ENCODE measurements at regions not wholly inside any gene's neighbourhood (a gene's known extent, or its start where the extent isn't known, plus 50 kb on each side); places are given as distances from the start of the nearest gene placed in this dataset.
"Not testable (repeated sequence)": the region's sequence is repeated elsewhere in the genome, so short reads cannot be mapped to it uniquely, and the experiment has no call there.

DNA sequence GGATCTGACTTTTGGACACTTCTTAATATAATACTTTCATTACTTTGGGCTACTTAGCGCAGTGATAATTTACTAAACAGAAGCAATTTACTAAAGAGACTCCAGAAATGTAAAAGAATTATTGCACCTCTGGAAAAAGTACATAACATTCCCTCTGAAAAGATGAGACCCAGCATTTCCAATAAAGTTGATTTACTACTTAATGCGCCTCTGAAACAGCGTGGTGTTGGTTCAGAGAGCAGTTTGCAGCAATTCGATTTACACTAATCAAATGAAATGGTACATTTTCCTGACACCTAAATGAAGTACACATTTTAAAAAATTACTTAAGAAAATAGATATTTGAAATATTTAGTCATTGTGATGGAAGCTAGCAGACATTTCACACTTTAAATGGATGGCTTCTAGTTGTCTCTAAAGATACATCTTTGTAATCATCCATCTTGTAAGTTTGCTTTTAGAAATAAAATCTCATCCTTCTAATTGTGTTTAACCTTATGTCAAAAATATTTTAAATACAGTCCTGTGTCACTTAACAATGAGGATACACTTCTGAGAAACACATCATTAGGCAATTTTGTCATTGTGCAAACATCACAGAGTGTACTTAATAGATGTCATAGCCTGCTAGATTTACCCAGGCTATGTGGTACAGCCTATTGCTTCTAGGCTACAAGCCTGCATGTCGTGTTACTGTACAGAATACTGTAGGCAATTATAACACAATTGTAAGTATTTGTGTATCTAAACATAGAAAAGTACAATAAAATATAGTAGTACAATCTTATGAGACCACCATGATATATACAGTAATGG, 284.6 kb upstream of the UBE2E3 start:
- DNase-seq (ENCODE audit: low spot score), result no peak

DNA sequence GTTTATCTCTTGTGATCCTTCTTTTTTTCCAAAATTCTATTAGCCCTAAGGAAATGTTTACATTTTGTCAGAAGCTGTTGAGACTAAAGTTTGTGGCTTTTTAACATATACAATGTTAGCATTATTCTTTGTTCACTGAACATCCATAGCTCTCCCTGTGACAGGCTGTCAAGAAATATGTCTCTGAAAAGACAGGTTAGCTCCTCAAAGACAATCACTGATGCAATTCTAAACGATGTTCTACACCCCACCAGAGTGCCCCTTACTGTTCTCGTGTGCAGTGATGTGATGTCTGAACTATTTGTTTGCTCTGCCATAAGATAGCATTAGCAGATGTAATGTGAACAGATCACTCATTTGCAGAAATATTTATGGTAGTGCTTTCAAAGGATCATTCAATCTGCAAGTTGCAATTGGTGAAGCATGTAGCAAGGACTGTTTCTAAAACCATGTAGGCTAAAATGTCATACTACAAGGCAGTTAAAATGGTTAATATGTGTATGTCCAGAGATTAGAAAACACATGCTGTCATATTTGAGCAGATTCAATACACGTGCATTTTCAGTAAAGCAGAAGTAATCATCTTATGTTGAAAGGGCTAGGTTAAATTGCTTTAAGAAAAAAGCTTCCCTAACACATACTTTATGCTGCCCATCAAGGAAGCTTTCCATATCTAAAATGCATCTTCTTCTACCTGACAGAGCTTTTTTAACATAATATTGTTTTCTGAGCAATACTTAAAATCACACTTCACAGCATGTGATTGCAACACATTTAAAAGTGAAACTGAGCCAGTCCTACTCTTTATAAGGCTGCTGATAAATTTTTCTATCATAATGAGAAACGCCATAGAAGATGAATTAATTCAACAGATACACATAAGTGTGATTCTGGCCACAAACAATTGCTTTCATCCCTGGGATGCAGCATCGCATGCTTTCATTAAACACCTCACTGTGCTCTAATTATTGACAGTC, 285.7 kb upstream of the UBE2E3 start:
- no peak for DNase-seq (ENCODE audit: low spot score)

DNA sequence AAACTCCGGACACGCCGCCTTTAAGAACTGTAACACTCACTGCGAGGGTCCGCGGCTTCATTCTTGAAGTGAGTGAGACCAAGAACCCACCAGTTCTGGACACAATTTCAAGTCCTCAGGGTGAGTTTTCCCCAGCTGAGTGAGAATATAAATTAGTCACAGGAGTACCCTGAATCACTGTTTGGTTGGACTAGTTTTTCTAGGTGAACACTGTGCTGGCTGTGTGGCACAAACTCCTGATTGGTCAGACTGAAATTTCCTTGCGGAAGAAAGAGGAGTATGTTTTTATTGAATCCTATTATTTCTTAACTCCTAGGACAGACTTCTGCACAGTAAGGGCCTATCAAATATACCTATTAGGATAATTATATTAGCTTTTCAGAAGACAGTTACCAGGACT, 288.1 kb upstream of the UBE2E3 start:
- DNase-seq (ENCODE audit: low spot score), result no peak

DNA sequence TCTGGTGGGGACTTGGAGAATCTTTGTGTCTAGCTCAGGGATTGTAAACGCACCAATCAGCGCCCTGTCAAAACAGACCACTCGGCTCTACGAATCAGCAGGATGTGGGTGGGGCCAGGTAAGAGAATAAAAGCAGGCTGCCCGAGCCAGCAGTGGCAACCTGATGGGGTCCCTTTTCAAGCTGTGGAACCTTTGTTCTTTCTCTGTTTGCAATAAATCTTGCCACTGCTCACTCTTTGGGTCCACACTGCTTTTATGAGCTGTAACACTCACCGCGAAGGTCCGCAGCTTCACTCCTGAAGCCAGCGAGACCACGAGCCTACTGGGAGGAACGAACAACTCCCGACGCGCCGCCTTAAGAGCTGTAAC, 288.6 kb upstream of the UBE2E3 start:
- DNase-seq (ENCODE audit: low spot score), result not testable (repeated sequence)

DNA sequence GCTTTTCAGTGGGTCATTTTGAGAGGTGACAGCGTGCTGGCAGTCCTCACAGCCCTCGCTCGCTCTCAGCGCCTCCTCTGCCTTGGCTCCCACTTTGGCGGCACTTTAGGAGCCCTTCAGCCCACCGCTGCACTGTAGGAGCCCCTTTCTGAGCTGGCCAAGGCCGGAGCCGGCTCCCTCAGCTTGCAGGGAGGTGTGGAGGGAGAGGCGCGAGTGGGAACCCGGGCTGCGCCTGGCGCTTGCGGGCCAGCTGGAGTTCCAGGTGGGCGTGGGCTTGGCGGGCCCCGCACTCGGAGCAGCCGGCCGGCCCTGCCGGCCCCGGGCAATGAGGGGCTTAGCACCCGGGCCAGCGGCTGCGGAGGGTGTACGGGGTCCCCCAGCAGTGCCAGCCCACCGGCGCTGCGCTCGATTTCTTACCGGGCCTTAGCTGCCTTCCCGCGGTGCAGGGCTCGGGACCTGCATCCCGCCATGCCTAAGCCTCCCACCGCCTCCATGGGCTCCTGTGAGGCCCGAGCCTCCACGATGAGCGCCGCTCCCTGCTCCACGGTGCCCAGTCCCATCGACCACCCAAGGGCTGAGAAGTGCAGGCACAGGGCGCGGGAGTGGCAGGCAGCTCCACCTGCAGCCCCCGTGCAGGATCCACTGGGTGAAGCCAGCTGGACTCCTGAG, 289.1 kb upstream of the UBE2E3 start:
- not testable (repeated sequence) for DNase-seq (ENCODE audit: low spot score)

DNA sequence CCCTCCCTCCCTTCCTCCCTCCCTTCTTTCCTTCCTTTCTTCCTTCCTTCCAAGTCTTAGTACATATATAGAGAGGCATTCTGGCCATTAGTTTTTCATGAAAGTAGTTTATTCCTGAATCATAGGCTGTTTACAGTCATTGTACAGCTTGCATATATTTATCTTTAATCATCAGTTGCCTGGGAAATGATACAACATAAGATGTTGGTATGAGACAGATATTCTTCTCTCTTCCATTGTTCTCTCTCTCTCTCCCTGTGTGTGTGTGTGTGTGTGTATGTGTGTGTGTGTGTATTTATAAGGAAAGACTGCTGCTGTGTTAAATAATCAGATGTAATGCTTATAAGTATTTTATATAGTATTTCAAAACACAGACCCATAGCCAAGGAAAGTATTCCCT, 289.8 kb upstream of the UBE2E3 start:
- no peak for DNase-seq (ENCODE audit: low spot score)

DNA sequence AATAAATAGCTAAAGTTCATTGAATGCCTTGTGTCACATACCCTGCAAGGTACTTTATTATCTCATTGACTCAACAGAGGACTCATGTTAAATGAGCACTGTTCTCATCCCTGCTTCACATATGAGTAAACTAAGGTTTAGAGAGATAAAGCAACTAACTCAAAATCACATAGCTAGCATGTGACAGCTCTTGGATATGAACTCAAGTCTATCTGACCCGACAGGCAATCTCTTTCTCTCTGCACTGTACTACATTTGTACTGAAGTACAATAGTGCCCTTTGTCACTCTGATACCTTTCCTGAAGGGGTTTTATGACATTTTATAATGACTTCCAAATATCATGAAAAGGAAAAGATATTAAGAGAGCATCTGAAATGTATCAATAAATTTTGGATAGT, 297.5 kb upstream of the UBE2E3 start:
- no peak for DNase-seq (ENCODE audit: low spot score)

DNA sequence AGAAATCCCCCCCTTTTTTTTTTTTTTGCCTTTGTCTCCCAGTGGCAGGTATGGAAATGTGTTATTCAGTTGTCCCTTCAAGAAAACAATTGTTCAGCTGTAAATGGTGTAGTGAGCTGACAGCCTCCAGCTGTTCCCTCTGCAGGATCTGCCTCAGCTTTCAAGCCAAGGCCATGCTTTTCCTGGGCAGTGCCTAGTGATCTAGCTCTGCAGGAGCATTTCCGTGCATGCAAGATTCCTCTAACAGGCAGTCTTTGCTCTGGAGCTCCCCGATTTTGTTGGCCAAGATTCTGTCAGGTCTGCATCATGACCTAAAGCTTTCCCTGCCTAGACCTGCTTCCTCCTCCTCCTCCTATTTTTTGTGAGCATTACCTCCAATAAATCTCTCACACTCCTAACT, 300.7 kb upstream of the UBE2E3 start:
- DNase-seq (ENCODE audit: low spot score), result no peak

DNA sequence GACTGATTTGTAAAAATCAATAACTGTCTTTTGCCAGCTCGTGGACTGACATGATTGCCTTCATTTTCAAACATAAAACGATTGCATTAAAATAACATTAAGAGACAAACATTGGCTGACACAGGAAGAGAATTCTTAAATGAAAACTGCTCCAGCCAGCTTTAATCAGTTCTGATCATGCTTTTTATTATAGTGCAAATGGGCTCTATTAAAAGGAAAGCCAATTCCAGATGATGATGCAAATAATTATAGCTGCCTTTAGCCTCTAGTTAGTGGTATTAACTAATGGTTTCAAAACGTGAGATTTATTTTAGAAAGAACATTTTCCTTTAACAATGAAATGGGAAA, 301.8 kb upstream of the UBE2E3 start:
- no peak for DNase-seq (ENCODE audit: low spot score)

DNA sequence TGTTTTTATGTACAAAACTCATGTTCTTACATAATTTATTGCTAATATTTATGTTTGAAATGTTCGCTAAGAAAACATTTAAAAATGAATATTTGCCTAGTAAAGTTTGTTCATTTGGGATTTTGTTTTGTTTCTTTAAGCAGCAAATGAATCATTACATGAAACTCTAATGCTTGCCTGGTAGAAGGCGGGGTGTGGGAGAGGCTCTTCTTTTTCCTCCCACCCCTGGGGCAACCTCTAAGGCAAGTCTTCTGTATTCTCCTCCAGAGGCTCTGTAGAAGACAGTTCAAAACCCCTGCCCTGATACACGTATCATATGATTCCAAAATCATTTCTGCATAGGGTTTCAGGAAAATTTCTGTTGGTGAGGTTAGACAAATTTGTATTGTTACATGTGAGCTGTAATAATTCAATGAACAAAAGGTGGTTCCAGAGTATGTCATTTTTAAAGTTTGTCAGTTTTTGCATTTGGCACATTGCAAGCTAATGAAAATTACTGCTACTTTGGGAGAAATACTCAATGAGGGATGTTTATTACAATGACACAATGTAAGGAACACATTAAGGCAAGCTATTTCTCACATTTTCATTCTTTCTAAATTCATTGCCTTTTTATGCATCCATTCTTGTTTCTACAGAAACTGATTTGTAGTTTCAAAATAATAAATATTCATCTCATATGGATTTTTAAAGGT, 302.3 kb upstream of the UBE2E3 start:
- DNase-seq (ENCODE audit: low spot score), result no peak

DNA sequence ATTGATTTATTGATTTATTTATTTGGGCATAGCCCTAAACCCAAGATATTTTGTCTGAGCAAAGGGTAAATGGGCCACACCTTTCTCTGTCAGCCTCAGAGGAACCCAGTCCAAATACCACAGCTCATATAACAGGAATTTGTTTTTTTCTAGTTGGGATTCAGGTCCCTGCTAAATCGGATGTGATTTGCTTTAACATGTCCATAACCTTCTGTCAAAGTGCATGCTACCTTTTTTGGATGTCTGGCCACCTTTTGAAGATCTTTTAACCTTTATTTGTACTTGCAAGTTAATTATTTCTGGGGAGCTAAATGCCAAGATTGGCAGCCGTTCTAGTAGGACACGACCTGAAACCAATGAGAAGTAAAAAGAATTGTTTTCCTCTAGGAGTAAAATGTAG, 303.2 kb upstream of the UBE2E3 start:
- no peak for DNase-seq (ENCODE audit: low spot score)

DNA sequence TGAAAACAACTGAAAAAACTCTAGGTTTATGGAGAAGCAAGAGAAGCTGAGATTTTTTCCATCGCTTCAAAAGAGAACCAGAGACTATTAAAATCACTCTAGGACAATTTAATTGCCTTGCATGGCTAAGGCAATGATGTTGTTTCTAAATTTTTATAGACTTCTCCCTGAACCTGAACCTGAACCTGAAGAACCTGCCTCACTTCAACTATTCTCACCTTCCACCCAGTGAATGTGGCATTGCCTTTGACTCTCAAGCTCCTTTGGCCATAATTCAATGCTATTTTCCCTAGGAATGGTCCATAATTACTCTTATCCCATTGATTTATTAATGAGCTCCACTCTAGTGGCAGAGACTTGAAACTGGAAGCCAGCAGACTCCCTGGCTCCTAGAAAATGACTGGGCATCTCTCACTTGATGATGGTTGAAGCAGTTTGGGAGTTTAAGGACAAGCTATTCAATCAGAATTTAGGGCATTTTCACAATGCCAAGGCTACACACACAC, 303.8 kb upstream of the UBE2E3 start:
- no peak for DNase-seq (ENCODE audit: low spot score)

DNA sequence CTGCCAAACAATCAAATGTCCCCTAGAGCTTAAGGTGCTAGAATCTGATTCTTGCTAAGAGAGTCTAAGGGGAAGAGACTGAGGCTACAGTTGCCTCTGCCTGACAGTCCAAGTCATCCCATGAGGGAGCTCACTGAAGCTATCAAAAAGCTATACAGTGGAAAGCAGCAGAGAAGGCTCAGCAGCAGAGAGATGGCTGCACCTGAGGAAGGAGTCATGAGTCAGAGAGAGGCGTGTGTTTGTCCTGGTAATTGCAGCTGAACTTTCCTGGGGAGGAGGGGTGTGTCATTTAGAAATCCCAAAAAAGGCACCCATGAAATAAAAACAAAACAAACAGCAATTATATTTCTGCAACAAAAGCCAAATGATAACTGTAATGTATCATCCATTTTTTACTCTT, 305.2 kb upstream of the UBE2E3 start:
- DNase-seq (ENCODE audit: low spot score), result no peak

DNA sequence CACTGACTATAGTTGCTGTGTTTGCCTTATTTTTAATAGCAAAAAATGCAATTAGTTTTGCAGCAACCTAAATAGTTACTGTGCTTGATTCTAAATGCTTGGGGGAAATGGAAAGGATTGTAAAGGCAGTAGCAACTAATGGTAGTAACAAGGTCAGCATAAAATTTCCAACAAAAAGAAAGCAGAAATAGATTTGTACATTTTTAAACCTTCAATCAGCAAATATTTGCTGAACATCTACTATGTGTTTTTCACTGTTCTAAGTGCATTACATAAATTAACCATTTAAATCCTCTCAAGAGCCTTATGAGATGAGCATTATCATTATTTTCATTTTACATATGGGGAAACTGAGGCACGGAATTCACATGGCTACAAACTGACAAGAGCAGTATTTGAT, 308.0 kb upstream of the UBE2E3 start:
- DNase-seq (ENCODE audit: low spot score), result no peak

DNA sequence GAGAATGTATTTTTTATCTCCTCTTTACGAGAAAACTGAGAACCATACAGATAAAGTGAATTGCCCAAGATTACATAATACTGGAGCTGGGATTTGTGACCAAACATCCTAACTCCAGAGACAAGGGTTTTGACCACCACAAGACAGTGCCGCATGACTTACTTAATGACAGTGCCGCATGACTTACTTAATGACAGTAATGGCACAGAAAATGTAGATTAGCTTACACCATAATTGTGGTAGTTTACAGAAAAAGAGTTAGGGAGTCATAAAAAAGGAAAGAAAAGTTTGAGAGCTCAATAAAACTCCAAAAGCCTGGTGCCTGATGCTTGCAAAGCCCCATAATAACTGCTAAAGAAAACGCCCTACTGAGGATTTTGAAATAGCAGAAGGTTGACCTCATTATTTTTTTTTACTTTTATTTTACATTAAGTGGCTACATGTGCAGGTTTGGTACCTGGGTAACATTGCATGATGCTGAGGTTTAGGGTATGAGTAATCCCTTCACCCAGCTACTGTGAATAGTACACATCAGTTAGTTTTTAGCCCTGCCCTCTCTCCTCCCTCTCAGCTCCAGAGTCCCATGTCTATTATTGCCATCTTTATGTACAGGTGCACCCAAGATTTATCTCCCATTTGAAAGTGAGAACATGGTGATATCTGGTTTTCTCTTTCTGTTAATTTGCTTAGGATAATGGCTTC, 310.0 kb upstream of the UBE2E3 start:
- no peak for DNase-seq (ENCODE audit: low spot score)

DNA sequence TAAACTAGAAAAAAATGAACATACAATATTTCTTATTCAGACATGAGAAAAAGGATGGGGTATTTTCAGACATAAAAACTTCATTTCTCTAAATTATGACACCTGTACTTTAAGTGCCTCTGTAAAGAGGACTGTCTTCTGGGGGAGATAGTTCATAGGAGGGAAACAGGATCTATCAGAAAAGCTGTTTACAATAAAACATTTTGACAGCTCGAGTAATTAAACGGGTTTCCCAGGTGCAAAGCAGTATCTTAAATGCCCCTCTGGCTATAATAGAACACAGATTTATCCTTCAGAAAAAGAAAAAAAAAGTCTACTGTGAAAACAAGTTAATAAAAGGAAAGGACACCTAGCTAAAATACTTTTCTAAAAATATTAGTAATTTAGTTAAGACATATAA, 311.4 kb upstream of the UBE2E3 start:
- no peak for DNase-seq (ENCODE audit: low spot score)

DNA sequence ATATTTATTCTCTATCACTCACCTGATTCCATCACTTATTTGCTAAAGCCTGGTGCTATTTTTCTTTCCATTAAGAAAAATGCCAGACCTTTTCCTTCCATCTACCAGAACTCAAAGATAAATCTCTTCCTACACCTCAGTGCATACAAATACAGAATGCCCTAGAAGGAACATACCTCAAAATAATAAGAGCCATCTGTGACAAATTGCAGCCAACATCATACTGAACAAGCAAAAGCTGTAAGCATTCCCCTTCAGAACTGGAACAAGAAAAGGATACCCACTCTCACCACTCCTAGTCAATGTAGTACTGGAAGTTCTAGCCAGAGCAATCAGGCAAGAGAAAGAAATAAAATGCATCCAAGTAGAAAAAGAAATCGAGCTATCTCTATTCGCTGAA, 315.9 kb upstream of the UBE2E3 start:
- no peak for DNase-seq (ENCODE audit: low spot score)

DNA sequence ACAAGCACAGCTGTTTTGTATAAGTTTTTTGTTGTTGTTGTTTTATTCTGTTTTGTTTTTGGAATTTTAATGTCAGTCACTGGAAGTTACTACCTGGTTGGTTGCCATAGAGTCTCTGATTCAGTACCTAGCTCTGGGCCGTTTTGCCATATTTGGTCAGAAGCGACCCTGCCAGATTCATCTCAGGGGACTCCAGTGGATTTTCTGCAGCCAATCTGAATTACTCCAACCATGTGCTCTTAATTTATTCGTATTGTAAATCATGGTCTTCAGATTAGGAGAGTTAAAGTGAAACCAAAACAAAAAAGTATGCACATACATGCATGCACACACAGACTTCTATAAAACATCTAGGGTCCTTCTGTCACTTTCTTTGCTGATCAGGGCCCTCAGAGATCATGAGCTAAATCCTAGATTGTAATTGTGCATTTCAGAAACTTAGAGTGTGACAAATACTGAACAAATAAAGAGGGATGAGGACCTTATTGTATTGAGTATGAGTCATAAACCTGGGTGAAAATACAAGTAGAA, 317.4 kb upstream of the UBE2E3 start:
- no peak for DNase-seq (ENCODE audit: low spot score)

DNA sequence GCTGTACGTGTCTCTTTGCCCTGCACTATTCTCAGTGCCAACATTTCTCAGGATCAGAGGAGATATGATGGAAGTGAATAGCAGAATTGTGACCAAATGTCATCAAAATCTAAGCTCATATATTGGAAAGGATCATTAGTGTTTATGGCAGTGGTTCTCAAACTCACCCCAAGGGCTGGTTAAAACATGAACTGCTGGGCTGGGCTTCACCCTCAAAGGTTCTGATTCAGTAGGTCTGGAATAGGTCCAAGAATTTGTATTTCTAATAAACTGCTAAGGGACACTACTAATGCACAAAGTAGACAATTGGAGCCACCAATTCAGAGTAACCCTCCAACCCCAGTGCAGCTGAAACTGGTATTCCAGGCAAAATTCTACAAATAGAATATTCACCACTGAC, 317.9 kb upstream of the UBE2E3 start:
- no peak for DNase-seq (ENCODE audit: low spot score)

DNA sequence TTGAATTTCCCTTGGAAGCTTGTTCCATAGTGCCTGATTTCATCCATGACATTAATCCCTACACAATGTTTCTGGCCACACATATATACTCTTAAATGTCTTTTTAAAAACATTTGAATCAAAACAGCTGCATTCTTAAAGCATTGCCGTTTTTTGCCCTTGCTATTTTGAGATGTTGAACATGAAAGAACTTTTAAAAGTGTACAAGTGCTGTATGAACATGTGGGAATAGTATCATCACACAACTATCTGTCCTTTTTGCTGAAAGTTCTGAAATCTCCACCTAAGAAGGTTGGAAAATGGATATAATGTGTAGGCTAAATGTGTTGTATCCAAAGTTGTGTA, 318.7 kb upstream of the UBE2E3 start:
- no peak for DNase-seq (ENCODE audit: low spot score)
